ENCODE measurements at regions not wholly inside any gene's neighbourhood (a gene's known extent, or its start where the extent isn't known, plus 50 kb on each side); places are given as distances from the start of the nearest gene placed in this dataset.

DNA sequence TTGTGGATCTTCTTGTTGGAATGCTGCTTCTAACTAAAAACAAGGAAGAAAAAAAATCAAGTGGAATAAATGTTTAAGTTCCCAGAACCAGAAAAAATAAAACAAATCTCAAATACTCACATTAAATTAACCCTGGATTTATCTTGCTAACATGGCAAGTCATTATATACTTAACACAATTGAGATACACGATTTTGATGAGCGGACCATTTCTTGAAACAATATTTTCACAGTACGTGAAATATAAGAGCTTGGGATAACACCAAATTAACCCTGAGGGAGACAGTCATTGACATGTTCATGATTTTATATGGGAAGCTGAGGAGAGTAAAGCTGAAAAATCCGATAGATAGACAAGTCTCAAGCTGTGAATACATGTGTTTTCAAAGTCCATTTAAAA lies 128.6 kb downstream of the PTCSC3 start:
- TF ChIP-seq, protein P1, sequence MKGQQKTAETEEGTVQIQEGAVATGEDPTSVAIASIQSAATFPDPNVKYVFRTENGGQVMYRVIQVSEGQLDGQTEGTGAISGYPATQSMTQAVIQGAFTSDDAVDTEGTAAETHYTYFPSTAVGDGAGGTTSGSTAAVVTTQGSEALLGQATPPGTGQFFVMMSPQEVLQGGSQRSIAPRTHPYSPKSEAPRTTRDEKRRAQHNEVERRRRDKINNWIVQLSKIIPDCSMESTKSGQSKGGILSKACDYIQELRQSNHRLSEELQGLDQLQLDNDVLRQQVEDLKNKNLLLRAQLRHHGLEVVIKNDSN (IDR thresholded peaks at IDR 0.05; ENCODE audit: borderline replicate concordance, low read depth) = no peak
- TF ChIP-seq SIN3A (IDR thresholded peaks at IDR 0.05; ENCODE audit: borderline replicate concordance, low read depth, low read length) (no peak), POLR2AphosphoS5 (IDR thresholded peaks at IDR 0.05; ENCODE audit: low read depth, low read length) (no peak), RAD21 (IDR thresholded peaks at IDR 0.05; ENCODE audit: low read length) (no peak), RXRA (IDR thresholded peaks at IDR 0.05; ENCODE audit: borderline replicate concordance, low read depth) (no peak), SMC3 (IDR thresholded peaks at IDR 0.05; ENCODE audit: low read depth, low read length) (no peak)
- TF ChIP-seq, protein P2, sequence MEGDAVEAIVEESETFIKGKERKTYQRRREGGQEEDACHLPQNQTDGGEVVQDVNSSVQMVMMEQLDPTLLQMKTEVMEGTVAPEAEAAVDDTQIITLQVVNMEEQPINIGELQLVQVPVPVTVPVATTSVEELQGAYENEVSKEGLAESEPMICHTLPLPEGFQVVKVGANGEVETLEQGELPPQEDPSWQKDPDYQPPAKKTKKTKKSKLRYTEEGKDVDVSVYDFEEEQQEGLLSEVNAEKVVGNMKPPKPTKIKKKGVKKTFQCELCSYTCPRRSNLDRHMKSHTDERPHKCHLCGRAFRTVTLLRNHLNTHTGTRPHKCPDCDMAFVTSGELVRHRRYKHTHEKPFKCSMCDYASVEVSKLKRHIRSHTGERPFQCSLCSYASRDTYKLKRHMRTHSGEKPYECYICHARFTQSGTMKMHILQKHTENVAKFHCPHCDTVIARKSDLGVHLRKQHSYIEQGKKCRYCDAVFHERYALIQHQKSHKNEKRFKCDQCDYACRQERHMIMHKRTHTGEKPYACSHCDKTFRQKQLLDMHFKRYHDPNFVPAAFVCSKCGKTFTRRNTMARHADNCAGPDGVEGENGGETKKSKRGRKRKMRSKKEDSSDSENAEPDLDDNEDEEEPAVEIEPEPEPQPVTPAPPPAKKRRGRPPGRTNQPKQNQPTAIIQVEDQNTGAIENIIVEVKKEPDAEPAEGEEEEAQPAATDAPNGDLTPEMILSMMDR (IDR thresholded peaks at IDR 0.05) = no peak
- TF ChIP-seq, protein P3, sequence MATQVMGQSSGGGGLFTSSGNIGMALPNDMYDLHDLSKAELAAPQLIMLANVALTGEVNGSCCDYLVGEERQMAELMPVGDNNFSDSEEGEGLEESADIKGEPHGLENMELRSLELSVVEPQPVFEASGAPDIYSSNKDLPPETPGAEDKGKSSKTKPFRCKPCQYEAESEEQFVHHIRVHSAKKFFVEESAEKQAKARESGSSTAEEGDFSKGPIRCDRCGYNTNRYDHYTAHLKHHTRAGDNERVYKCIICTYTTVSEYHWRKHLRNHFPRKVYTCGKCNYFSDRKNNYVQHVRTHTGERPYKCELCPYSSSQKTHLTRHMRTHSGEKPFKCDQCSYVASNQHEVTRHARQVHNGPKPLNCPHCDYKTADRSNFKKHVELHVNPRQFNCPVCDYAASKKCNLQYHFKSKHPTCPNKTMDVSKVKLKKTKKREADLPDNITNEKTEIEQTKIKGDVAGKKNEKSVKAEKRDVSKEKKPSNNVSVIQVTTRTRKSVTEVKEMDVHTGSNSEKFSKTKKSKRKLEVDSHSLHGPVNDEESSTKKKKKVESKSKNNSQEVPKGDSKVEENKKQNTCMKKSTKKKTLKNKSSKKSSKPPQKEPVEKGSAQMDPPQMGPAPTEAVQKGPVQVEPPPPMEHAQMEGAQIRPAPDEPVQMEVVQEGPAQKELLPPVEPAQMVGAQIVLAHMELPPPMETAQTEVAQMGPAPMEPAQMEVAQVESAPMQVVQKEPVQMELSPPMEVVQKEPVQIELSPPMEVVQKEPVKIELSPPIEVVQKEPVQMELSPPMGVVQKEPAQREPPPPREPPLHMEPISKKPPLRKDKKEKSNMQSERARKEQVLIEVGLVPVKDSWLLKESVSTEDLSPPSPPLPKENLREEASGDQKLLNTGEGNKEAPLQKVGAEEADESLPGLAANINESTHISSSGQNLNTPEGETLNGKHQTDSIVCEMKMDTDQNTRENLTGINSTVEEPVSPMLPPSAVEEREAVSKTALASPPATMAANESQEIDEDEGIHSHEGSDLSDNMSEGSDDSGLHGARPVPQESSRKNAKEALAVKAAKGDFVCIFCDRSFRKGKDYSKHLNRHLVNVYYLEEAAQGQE (IDR thresholded peaks at IDR 0.05; ENCODE audit: low read depth, low read length) = no peak
